T-helper 1 cell treated with Interleukin-12 subunit alpha and Interleukin-12 subunit beta and Interleukin-4 antibody, amounts not matched to agents 30 μg/mL and 1 μg/mL, for 36 hours (primary cell): ENCODE measurements at regions not wholly inside any gene's neighbourhood (a gene's known extent, or its start where the extent isn't known, plus 50 kb on each side); places are given as distances from the start of the nearest gene placed in this dataset.

ENCODE experiments used
- H3K27ac Mint-ChIP-seq: one replicate; pipeline ENCODE4 v1.8.0; 2021; ENCODE audit warnings: mild to moderate bottlenecking, mixed read lengths
- H3K27me3 Mint-ChIP-seq: one replicate; pipeline ENCODE4 v1.8.0; 2021; ENCODE audit warnings: low read depth, mixed read lengths
- H3K36me3 Mint-ChIP-seq: one replicate; pipeline ENCODE4 v1.8.0; 2021; ENCODE audit warnings: low read depth, mixed read lengths
- H3K4me1 Mint-ChIP-seq: one replicate; pipeline ENCODE4 v1.8.0; 2021; ENCODE audit warnings: low read depth, mixed read lengths
- H3K4me3 Mint-ChIP-seq: one replicate; pipeline ENCODE4 v1.8.0; 2021; ENCODE audit warnings: mild to moderate bottlenecking, moderate library complexity, mixed read lengths
- H3K9me3 Mint-ChIP-seq: one replicate; pipeline ENCODE4 v1.8.0; 2021; ENCODE audit warnings: mixed read lengths

DNA sequence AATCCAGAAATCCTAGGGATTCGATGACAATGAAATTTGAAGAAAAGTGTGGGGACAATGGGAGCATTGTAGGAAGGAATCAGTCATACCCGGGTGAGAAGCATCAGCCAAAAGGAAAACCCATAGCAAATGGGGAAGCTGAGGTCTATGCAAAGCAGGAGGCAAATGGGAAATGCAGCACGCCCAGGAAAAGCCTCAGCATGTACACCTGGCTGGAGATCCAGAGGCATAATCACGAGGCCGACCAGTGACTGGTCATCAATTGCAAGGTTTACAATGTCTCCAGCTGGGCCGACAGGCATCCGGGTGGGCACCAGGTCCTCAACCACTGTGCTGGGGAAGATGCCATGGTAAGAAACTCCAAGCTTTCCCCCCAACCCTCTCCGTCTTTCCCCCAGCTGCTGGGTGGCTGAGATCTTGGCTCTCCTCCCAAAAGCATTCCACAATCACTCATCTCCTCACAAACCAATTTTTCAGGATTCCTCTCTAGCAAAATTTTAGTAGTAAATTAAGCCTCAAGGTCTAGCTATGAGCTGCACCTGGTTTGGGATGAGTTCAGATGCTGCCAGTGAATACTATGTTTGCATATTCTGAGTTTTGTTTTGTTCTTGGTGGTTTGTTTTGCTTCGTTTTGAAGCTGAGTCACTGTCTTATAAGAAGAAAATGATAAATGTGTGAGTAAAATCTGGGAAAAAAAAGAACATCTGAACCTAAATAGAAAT, 98.0 kb upstream of the OR5AK2 start:
- Mint-ChIP-seq H3K36me3 (no peaks in the 10 kb centered on the region), H3K27me3 (no peaks in the 10 kb centered on the region), H3K4me1 (no peaks in the 10 kb centered on the region), H3K4me3 (no peak overlapping the region), H3K27ac (no peak overlapping the region), H3K9me3 (no peaks in the 10 kb centered on the region)

DNA sequence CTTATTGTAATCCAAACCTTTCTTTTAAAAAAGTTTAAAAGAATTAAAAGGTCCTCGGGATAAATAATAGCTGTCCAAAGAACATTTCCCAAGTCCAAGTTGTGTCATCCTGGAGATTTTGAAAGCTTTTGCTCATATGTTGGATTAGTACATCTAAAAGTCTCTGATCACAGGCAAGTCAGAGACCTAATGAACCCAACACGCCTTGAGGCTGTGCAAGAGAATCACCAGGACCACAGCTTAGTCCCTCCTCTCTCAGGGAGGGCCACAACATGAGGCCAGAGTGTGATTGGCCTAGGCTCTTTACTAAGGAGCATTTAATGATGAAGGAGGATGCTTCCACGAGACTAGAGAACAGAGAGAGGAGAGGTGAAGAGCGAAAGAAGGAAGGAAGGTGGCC, 98.7 kb upstream of the OR5AK2 start:
- Mint-ChIP-seq H3K36me3 (no peaks in the 10 kb centered on the region), H3K4me1 (no peaks in the 10 kb centered on the region), H3K27ac (no peak overlapping the region), H3K9me3 (no peaks in the 10 kb centered on the region), H3K27me3 (no peaks in the 10 kb centered on the region), H3K4me3 (no peak overlapping the region)

DNA sequence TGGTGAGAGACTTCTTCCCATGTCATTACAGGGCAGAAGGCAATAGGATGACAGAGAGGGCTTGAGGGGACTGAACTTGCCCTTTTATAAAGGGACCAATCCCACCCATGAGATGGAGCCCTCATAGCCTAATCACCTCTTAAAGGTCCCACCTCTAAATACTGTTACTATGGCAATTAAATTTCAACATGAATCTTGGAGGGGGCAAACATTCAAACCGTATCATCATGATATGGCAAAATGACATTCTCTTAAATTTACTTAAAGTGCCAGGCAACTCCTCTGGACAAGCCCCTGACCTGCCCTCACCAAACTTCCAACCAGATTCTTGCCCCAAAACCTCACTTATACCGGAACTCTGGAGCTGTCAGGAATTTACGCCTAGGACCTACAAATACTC, 100.8 kb upstream of the OR5AK2 start:
- Mint-ChIP-seq H3K9me3 (no peaks in the 10 kb centered on the region), H3K27ac (no peak overlapping the region), H3K4me3 (no peak overlapping the region), H3K4me1 (no peaks in the 10 kb centered on the region), H3K36me3 (no peaks in the 10 kb centered on the region), H3K27me3 (no peaks in the 10 kb centered on the region)

DNA sequence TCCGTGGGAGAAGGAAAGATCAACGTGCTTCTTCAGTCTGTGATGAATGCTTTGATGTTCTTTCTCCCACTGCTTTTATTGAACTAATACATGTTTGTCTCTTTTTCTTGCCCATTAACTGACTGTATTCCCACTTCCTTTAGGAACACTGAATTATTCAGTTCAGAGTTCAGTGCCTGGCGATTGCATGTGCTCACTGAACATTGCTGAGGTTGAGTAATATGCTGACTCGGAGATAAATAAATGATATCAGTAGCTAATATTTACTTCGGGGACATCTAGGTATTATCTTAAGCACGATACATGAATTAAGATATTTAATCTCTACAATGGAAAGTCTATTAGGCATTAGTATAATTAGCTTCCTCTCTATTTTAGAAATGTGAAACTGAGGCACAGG, 102.3 kb upstream of the OR5AK2 start:
- Mint-ChIP-seq H3K27me3 (no peaks in the 10 kb centered on the region), H3K27ac (no peak overlapping the region), H3K4me1 (no peaks in the 10 kb centered on the region), H3K36me3 (no peaks in the 10 kb centered on the region), H3K9me3 (no peaks in the 10 kb centered on the region), H3K4me3 (no peak overlapping the region)

DNA sequence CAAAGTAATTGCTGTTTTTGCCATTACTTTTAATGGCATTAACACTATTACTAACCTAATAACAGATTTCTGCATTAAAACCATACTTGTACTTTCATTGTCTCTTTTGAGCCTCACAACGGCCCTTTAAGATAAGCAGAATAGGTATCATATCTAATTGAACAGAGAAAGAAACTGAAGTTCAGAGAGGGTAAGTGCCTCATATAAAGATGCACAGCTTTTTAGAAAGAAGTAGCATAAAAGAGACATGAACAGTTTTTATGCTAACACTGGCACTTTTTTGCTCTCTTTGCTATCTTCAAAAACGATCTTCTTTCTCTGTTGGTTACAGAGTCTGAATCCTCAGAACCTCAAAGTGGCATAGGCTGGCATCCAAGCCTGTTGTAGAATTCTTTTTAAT, 102.9 kb upstream of the OR5AK2 start:
- no peaks in the 10 kb centered on the region for H3K36me3 Mint-ChIP-seq
- no peaks in the 10 kb centered on the region for H3K9me3 Mint-ChIP-seq
- H3K4me1 Mint-ChIP-seq, result no peaks in the 10 kb centered on the region
- H3K27ac Mint-ChIP-seq, result no peak overlapping the region
- no peak overlapping the region for H3K4me3 Mint-ChIP-seq
- no peaks in the 10 kb centered on the region for H3K27me3 Mint-ChIP-seq

DNA sequence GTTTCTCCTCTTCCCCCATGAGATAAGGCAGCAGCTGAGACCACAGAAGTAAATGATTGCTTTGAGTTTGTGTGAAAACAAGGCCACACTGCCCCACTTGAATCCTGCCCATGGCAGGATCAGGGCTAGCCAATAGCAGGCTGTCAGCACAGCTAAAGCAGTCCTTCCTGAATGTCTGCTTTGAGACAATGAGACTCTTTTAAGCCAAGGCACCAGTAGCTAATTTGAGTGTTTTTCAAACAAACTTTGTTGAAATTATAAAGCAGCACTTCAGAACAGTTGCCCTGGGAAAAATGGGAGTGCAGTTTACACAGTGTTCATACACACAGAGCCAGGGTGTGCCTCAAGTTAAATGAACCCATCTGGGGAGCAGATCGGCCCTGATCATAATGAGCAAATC, 103.5 kb upstream of the OR5AK2 start:
- H3K4me1 Mint-ChIP-seq, result no peaks in the 10 kb centered on the region
- H3K9me3 Mint-ChIP-seq, result no peaks in the 10 kb centered on the region
- H3K36me3 Mint-ChIP-seq, result no peaks in the 10 kb centered on the region
- H3K4me3 Mint-ChIP-seq, result no peak overlapping the region
- H3K27me3 Mint-ChIP-seq, result no peaks in the 10 kb centered on the region
- no peak overlapping the region for H3K27ac Mint-ChIP-seq

DNA sequence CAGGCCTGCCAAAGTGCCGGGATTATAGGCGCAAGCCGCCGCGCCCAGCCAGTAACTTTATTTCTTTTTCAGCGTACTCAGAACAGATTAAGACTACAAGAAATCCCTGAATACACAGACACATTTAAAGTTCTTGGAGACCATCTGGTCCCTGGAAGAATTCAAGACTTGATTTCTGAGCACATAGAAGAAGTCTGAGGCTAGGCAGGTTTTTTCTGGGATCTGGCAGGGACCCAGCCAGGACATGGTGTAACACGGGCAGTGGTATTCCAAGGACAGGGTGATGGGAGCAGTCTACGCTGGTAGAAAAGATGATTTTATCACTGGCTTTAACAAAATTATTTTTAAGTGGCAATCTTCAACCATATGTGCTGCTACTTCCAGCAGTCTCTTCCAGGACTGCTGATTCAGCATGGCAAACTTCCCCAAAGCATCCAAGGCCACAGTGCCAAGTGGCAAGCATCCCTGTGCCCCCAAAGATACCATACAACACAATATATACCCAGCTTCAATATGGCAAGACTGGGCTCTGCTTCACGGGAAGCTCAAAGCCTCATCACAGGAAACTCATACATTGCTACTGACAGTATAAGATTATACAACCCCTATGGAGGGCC, 105.2 kb upstream of the OR5AK2 start:
- H3K9me3 Mint-ChIP-seq, result no peaks in the 10 kb centered on the region
- H3K27me3 Mint-ChIP-seq, result no peaks in the 10 kb centered on the region
- no peak overlapping the region for H3K27ac Mint-ChIP-seq
- no peaks in the 10 kb centered on the region for H3K36me3 Mint-ChIP-seq
- H3K4me1 Mint-ChIP-seq, result no peaks in the 10 kb centered on the region
- no peak overlapping the region for H3K4me3 Mint-ChIP-seq

DNA sequence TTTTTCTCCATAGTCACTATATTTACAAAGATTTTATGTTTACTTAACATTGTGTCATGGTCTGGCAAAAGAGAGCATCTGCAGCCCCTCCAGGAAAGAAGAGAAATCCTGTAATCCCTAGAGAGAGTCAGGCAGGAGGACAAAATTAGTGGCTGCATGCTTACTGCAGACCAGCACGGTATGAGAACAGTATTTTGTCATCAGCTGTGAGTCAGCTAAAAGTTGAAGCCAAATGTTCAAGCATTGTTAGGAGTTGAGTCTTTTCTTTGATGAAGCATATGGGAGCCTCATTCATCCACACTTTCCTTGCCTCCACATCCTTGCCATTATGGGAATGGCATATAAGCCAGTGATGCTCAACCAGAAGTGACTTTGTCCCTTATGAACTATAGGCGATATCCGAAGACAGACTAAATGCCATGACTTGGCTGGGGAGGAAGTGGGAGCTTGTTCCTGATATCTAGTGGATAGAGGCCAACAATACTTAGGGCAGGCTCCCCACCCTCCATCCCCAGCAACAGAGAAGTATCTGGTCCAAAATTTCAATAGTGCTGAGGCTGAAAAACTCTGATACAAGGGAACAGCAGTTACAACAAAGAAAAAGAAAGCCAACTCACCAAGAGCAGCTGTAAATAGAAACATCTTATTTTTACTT, 112.0 kb upstream of the OR5AK2 start:
- H3K27me3 Mint-ChIP-seq, result no peaks in the 10 kb centered on the region
- H3K4me1 Mint-ChIP-seq, result no peaks in the 10 kb centered on the region
- H3K9me3 Mint-ChIP-seq, result peaks cover 8% of the 10 kb centered on the region
- H3K4me3 Mint-ChIP-seq, result no peak overlapping the region
- H3K36me3 Mint-ChIP-seq, result no peaks in the 10 kb centered on the region
- H3K27ac Mint-ChIP-seq, result no peak overlapping the region

DNA sequence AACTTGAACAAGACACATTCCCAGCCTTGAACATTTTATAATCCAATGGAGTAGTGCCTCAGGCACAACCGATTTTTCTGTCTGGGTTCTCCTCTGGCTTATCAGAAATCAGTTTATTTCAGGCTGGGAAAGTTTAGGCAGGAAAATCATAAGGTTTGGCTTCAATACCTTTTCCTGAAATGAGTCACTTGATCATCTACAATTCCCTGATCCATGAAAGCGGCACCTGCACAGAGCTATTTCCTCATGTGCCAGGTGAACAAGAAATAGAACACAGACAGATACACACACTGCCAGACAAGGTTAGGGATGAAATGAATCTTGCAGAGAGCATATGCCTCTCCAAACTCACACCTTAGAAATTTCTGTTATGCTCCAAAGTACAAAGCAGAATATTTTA, 106.7 kb upstream of the OR9G4 start:
- H3K36me3 Mint-ChIP-seq, result no peaks in the 10 kb centered on the region
- H3K4me1 Mint-ChIP-seq, result no peaks in the 10 kb centered on the region
- H3K9me3 Mint-ChIP-seq, result no peaks in the 10 kb centered on the region
- no peak overlapping the region for H3K27ac Mint-ChIP-seq
- no peak overlapping the region for H3K4me3 Mint-ChIP-seq
- no peaks in the 10 kb centered on the region for H3K27me3 Mint-ChIP-seq

DNA sequence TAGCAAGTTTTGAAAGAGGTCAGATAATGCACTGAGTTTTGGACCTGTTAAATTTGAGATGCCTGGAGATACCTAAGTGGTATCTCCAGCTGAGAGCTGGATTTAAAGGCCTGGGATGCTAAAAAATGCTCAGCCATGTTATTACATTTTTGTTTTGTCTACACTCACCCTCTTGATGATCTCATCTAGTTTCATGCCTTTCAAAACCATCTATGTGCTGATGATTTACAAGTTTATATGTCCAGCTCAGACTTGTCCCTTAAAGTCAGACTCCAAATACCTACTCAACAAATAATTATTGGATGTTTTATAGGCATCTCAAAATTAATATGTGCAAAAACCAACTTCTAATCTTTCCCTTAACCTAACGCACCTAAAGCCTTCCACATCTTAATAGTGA, 103.6 kb upstream of the OR9G4 start:
- Mint-ChIP-seq H3K4me1 (no peaks in the 10 kb centered on the region), H3K9me3 (no peaks in the 10 kb centered on the region), H3K36me3 (no peaks in the 10 kb centered on the region), H3K4me3 (no peak overlapping the region), H3K27me3 (no peaks in the 10 kb centered on the region), H3K27ac (no peak overlapping the region)

DNA sequence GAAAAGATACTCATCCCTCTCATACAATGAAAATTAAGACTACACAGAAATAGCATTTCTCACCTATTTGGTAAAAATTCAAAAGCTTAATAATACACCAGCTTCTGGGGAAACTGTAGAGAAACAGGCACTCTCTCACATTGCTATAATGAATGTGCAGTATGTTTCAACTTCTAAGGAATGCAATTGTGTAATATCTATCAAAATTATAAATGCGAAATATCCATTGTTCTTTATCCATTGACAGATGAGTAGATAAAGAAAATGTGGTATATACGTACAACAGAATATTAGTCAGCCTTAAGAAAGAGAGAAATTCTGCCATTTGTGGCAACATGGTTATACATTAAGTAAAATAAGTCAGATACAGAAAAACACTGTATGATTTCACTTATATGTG, 101.4 kb upstream of the OR9G4 start:
- Mint-ChIP-seq H3K27me3 (no peaks in the 10 kb centered on the region), H3K27ac (no peak overlapping the region), H3K9me3 (no peaks in the 10 kb centered on the region), H3K4me1 (no peaks in the 10 kb centered on the region), H3K4me3 (no peak overlapping the region), H3K36me3 (no peaks in the 10 kb centered on the region)

DNA sequence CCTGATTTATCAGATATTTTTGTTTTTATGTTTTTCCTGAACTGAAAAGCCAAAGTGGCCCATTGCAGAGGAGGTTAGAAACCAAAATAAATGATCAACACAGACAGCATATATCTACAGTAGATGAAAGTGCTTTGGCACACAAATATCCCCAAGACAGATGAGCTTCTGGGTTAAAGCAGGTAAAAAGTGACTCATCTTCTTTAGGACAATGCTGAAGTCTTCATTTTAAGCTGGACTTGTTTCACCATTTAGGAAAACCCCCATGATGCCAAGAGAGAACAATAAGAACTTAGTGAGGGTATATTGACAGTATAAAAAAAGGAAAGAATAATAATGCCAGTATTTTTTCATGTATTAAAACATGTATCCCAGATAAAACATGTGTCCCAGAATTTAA, 100.8 kb upstream of the OR9G4 start:
- H3K4me3 Mint-ChIP-seq, result no peak overlapping the region
- no peaks in the 10 kb centered on the region for H3K4me1 Mint-ChIP-seq
- H3K9me3 Mint-ChIP-seq, result no peaks in the 10 kb centered on the region
- H3K27me3 Mint-ChIP-seq, result no peaks in the 10 kb centered on the region
- no peaks in the 10 kb centered on the region for H3K36me3 Mint-ChIP-seq
- H3K27ac Mint-ChIP-seq, result no peak overlapping the region

DNA sequence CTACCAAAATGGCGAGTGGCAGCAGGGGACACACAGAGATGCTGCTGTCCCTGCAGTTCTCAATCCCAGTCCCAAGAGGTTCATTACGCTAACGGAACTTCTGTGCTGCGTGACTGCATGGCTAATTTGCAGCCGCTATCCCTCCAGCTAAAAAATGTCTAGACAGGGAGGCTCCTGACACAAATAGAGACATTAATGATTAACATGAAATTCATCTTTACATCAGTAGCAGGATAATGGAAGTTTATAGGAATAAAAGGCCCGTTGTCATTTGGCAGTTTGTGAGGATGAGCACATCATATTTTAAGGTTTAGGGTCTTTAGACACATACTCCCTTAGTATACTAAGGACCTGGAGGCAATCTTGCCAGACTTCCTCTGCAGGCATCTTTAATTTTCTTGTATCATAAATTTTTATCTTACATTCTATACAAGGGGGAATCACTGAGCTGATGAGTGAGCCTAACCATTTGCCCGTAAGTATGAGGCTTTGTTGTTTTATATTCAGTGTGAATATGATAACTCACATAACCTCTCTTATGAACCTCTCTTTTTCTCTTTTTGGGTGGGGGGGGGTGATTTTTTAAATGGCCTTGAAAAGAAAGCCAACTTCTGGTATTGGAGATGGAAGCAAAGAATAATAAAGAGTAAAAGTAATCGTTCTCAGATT, 99.8 kb upstream of the OR9G4 start:
- Mint-ChIP-seq H3K4me1 (no peaks in the 10 kb centered on the region), H3K27me3 (no peaks in the 10 kb centered on the region)

DNA sequence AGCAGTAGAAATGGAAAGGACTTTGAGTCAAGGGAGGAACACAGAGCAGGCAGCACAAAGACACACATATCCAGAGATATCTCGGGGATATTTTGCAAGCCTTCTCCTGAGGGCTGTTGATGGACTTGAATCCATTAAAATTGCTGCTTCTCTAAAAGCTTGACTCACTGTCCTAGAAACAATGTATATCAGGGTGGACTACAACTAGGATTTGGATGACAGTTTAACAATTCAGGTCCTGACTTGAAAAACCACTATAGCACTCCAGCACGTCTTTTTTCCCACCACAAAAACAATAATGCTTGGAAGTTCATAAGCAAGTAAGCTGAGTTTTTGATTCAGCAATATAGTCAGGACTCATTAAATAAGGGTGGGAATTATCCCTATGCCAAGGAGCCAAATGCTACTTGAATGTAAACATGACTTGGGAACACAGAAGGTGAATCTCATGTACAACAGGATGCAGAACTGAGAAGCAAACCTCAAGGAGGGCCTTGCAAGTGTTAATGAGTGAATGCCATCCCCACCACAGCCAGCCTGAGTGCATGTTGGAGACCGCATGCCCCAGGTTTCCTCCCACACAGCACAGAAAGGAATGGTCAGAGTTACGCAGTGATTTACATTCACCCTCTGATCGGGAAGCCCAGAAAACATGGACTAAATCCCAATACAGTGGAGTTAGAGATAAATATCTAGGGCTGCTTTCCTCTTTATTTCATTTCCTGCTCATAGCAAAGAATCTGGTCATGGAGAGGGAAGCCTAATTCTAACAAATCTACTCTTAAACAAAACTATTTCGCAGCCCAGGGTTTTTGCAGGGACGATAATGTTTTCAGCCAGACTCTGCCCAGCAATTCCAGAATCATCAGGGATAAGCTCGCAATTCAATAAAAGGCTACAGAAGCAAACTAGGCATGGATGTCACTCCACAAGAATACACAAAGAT, 98.4 kb upstream of the OR9G4 start:
- no peaks in the 10 kb centered on the region for H3K36me3 Mint-ChIP-seq
- H3K27me3 Mint-ChIP-seq, result peaks cover 5% of the 10 kb centered on the region
- H3K9me3 Mint-ChIP-seq, result no peaks in the 10 kb centered on the region
- H3K4me1 Mint-ChIP-seq, result no peaks in the 10 kb centered on the region
- H3K27ac Mint-ChIP-seq, result no peak overlapping the region
- no peak overlapping the region for H3K4me3 Mint-ChIP-seq

More for the DNA sequence above, 99.8 kb upstream of the OR9G4 start:
- Mint-ChIP-seq H3K4me3 (no peak overlapping the region), H3K9me3 (no peaks in the 10 kb centered on the region), H3K36me3 (no peaks in the 10 kb centered on the region), H3K27ac (no peak overlapping the region)
